H1 (cell line): ENCODE measurements at regions not wholly inside any gene's neighbourhood (a gene's known extent, or its start where the extent isn't known, plus 50 kb on each side); places are given as distances from the start of the nearest gene placed in this dataset.

Experiments used
- CTCF ChIA-PET: fragments of 300-600 bp; sonication (Branson Sonifier 250); formaldehyde crosslinking; loops from one replicate; lab custom pipeline; 2021; ENCODE audit not compliant: partially characterized antibody; lab: Charles Lee
- POLR2A ChIA-PET: fragments of 300-600 bp; sonication (Branson Sonifier 250); formaldehyde crosslinking; loops from one replicate; lab custom pipeline; 2021; ENCODE audit warnings: inconsistent platforms; ENCODE audit not compliant: partially characterized antibody; lab: Charles Lee
- DNase-seq, 2 experiments: peaks; one replicate each; pipeline versions ENCODE4 v3.0.0 to v3.0.0-alpha.2; 2010 to 2022; ENCODE audit warnings: low spot score in 2 of 2, low read depth in 1 of 2, mixed read lengths in 1 of 2
- FAIRE-seq: peaks from 2 replicates; lab custom pipeline; 2011; peaks lifted over from hg19 to GRCh38; lab: Jason Lieb, UNC
- H2AFZ ChIP-seq: 2 replicates; pipeline ENCODE4 v1.8.1; 2012; ENCODE audit warnings: low read length, inconsistent platforms
- H2AK5ac ChIP-seq: 2 replicates; pipeline ENCODE4 v1.6.1; 2013; ENCODE audit warnings: low read depth, low read length
- H2BK120ac ChIP-seq: replicated peaks from 2 replicates; pipeline ENCODE3; 2013; ENCODE audit warnings: low read depth, low read length, inconsistent platforms
- H2BK12ac ChIP-seq: 2 replicates; pipeline ENCODE4 v1.6.1; 2013; ENCODE audit warnings: low read depth, low read length
- H2BK15ac ChIP-seq: 2 replicates; pipeline ENCODE4 v1.6.1; 2013; ENCODE audit warnings: low read length
- H2BK20ac ChIP-seq: 2 replicates; pipeline ENCODE4 v1.6.1; 2013; ENCODE audit warnings: low read length
- H2BK5ac ChIP-seq: 2 replicates; pipeline ENCODE4 v1.6.1; 2013; ENCODE audit warnings: low read depth, low read length
- H3K14ac ChIP-seq: 2 replicates; pipeline ENCODE4 v1.6.1; 2013; ENCODE audit warnings: inconsistent platforms; ENCODE audit not compliant: insufficient read length
- H3K18ac ChIP-seq: 2 replicates; pipeline ENCODE4 v1.6.1; 2013; ENCODE audit warnings: low read length; ENCODE audit errors: extremely low read depth
- H3K23ac ChIP-seq: 2 replicates; pipeline ENCODE4 v1.6.1; 2013; ENCODE audit warnings: inconsistent platforms; ENCODE audit not compliant: insufficient read length
- H3K23me2 ChIP-seq: 2 replicates; pipeline ENCODE4 v1.6.1; 2013; ENCODE audit warnings: low read depth, low read length
- H3K27ac ChIP-seq: 2 replicates; pipeline ENCODE4 v1.6.1; 2011; ENCODE audit warnings: low read depth, low read length, inconsistent platforms
- H3K27me3 ChIP-seq, 4 experiments: replicated peaks in 1 of 4; 1 replicate in 1 of 4; 2 replicates in 3 of 4; pipeline versions ENCODE4 v1.6.1 to v1.8.1; 2011 to 2013; ENCODE audit warnings: low read length in 3 of 4, mild to moderate bottlenecking in 3 of 4, inconsistent platforms in 2 of 4, mixed read lengths in 2 of 4, moderate library complexity in 1 of 4; ENCODE audit not compliant: control insufficient read depth in 3 of 4, insufficient read depth in 3 of 4; ENCODE audit errors: extremely low read depth in 1 of 4
- H3K36me3 ChIP-seq, 4 experiments: 2 replicates each; pipeline versions ENCODE4 v1.6.1 to v1.8.1; 2011 to 2013; ENCODE audit warnings: mild to moderate bottlenecking in 4 of 4, low read length in 3 of 4, moderate library complexity in 2 of 4, control low read depth in 1 of 4, inconsistent platforms in 1 of 4; ENCODE audit not compliant: insufficient read depth in 4 of 4, control insufficient read depth in 2 of 4
- H3K4ac ChIP-seq: replicated peaks from 2 replicates; pipeline ENCODE3; 2013; ENCODE audit warnings: low read length, low read depth, mixed read lengths, inconsistent platforms; ENCODE audit not compliant: insufficient read length
- H3K4me1 ChIP-seq, 4 experiments: replicated peaks in 1 of 4; 1 replicate in 1 of 4; 2 replicates in 3 of 4; pipeline versions ENCODE4 v1.6.1 to v1.8.1; 2011 to 2013; ENCODE audit warnings: low read length in 3 of 4, inconsistent platforms in 2 of 4, mixed read lengths in 1 of 4; ENCODE audit not compliant: insufficient read depth in 4 of 4, control insufficient read depth in 3 of 4
- H3K4me2 ChIP-seq, 2 experiments: 2 replicates each; pipeline versions ENCODE4 v1.6.1 to v1.8.1; 2011 to 2013; ENCODE audit warnings: low read depth in 2 of 2, low read length in 2 of 2, control low read depth in 1 of 2, inconsistent platforms in 1 of 2, mild to moderate bottlenecking in 1 of 2; ENCODE audit not compliant: insufficient read depth in 1 of 2
- H3K4me3 ChIP-seq, 4 experiments: fragments of 200-600, 300-600 bp in 1 of 4; sonication (generic), shearing (Covaris generic), sonication (Bioruptor Twin) in 1 of 4; 2 replicates each; pipeline versions ENCODE4 v1.5.1 to v1.8.1; 2011 to 2016; ENCODE audit warnings: low read length in 4 of 4, low read depth in 3 of 4, control low read depth in 2 of 4, inconsistent platforms in 2 of 4, mild to moderate bottlenecking in 2 of 4, mixed read lengths in 1 of 4, moderate library complexity in 1 of 4; ENCODE audit not compliant: insufficient read depth in 2 of 4; ENCODE audit errors: extremely low read depth in 1 of 4
- H3K56ac ChIP-seq: replicated peaks from 2 replicates; pipeline ENCODE3; 2013; ENCODE audit warnings: low read depth, mild to moderate bottlenecking, mixed read lengths, low read length, inconsistent platforms; ENCODE audit not compliant: insufficient read length
- H3K79me1 ChIP-seq: 2 replicates; pipeline ENCODE4 v1.6.1; 2013; ENCODE audit warnings: low read depth, low read length, control low read depth
- H3K79me2 ChIP-seq, 2 experiments: 2 replicates each; pipeline versions ENCODE4 v1.6.1 to v1.8.1; 2012 to 2013; ENCODE audit warnings: low read length in 2 of 2, mild to moderate bottlenecking in 2 of 2, inconsistent platforms in 1 of 2; ENCODE audit not compliant: insufficient read depth in 2 of 2, control insufficient read depth in 1 of 2
- H3K9ac ChIP-seq, 4 experiments: replicated peaks in 1 of 4; 1 replicate in 1 of 4; 2 replicates in 3 of 4; pipeline versions ENCODE4 v1.6.1 to v1.8.1; 2011 to 2013; ENCODE audit warnings: low read depth in 3 of 4, low read length in 3 of 4, control low read depth in 2 of 4, mild to moderate bottlenecking in 2 of 4, moderate library complexity in 2 of 4, inconsistent platforms in 1 of 4; ENCODE audit errors: extremely low read depth in 1 of 4
- H3K9me3 ChIP-seq, 2 experiments: 2 replicates each; pipeline versions ENCODE4 v1.6.1 to v1.8.1; 2012 to 2013; ENCODE audit warnings: mild to moderate bottlenecking in 2 of 2, moderate library complexity in 2 of 2, control low read depth in 1 of 2, inconsistent platforms in 1 of 2, low read depth in 1 of 2, low read length in 1 of 2, mixed read lengths in 1 of 2; ENCODE audit not compliant: insufficient read depth in 2 of 2
- H4K20me1 ChIP-seq, 2 experiments: replicated peaks in 1 of 2; 2 replicates each; pipeline versions ENCODE3 to v1.8.1; 2011 to 2013; ENCODE audit warnings: inconsistent platforms in 2 of 2, low read length in 2 of 2, mild to moderate bottlenecking in 1 of 2; ENCODE audit not compliant: insufficient read depth in 2 of 2, control insufficient read depth in 1 of 2
- H4K5ac ChIP-seq: 2 replicates; pipeline ENCODE4 v1.6.1; 2013; ENCODE audit warnings: low read length, low read depth, mixed read lengths, inconsistent platforms; ENCODE audit not compliant: insufficient read length
- H4K8ac ChIP-seq: 2 replicates; pipeline ENCODE4 v1.8.0; 2013; ENCODE audit warnings: mild to moderate bottlenecking, moderate library complexity, low read length, inconsistent platforms; ENCODE audit not compliant: insufficient read depth; ENCODE audit errors: extremely low read depth
- H4K91ac ChIP-seq: replicated peaks from 2 replicates; pipeline ENCODE3; 2013; ENCODE audit warnings: low read length, mixed read lengths, inconsistent platforms; ENCODE audit not compliant: insufficient read length
- BRCA1 ChIP-seq: IDR thresholded peaks from 2 replicates; pipeline ENCODE4 v1.6.1; 2012; ENCODE audit warnings: low read depth, low read length, improper control_type of control experiment
- CHD2 ChIP-seq: IDR thresholded peaks from 2 replicates; pipeline ENCODE4 v1.6.1; 2012; ENCODE audit warnings: low read length, improper control_type of control experiment
- CTBP2 ChIP-seq: IDR thresholded peaks from 2 replicates; pipeline ENCODE4 v1.7.0; 2011; ENCODE audit warnings: borderline replicate concordance, mild to moderate bottlenecking, moderate library complexity, mixed read lengths, low read length; ENCODE audit not compliant: insufficient read depth, insufficient read length
- E2F6 ChIP-seq: IDR thresholded peaks from 2 replicates; pipeline ENCODE4 v1.6.1; 2012; ENCODE audit warnings: inconsistent platforms
- EGR1 ChIP-seq: IDR thresholded peaks from 2 replicates; pipeline ENCODE4 v1.6.1; 2011; ENCODE audit warnings: low read depth, low read length, borderline replicate concordance
- HDAC6 ChIP-seq: IDR thresholded peaks from one replicate; pipeline ENCODE4 v1.7.1; 2012; ENCODE audit warnings: low read depth, mild to moderate bottlenecking, inconsistent platforms, low read length, moderate library complexity
- KDM4A ChIP-seq: IDR thresholded peaks from one replicate; pipeline ENCODE4 v1.7.1; 2012; ENCODE audit warnings: low read depth, mild to moderate bottlenecking, moderate library complexity, low read length, inconsistent platforms; ENCODE audit not compliant: severe bottlenecking
- POLR2AphosphoS5 ChIP-seq: IDR thresholded peaks from 2 replicates; pipeline ENCODE4 v1.6.1; 2011; ENCODE audit warnings: low read depth, low read length
- RAD21 ChIP-seq, 2 experiments: IDR thresholded peaks in 1 of 2; conservative IDR thresholded peaks in 1 of 2; 2 replicates each; pipeline ENCODE4 v1.6.1; 2011; ENCODE audit warnings: low read depth in 2 of 2, low read length in 2 of 2, improper control_type of control experiment in 1 of 2, inconsistent platforms in 1 of 2, mild to moderate bottlenecking in 1 of 2, moderate library complexity in 1 of 2
- ZNF274 ChIP-seq: IDR thresholded peaks from 2 replicates; pipeline ENCODE4 v1.7.0; 2012; ENCODE audit warnings: low read length, borderline replicate concordance; ENCODE audit errors: extremely low read depth
- WGBS, 2 experiments: shearing (Covaris generic) in 1 of 2; methylation state at CpG; one replicate each; pipeline versions ENCODE4 v1.1.6 to v1.1.7; 2013 to 2015; ENCODE audit warnings: low lambda C conversion rate in 2 of 2, mixed read lengths in 2 of 2, inconsistent platforms in 1 of 2, low coverage in 1 of 2, missing lambda C conversion rate in 1 of 2; ENCODE audit not compliant: insufficient replicate concordance in 2 of 2, insufficient coverage in 1 of 2, insufficient read length in 1 of 2; ENCODE audit errors: extremely low coverage in 1 of 2, missing lambda C conversion rate in 1 of 2; 5-methylcytosine and 5-hydroxymethylcytosine counted together
- TF ChIP-seq, protein P1 (sequence below), 3 experiments: IDR thresholded peaks; 1 replicate in 2 of 3; 2 replicates in 1 of 3; pipeline versions ENCODE4 v1.5.1 to v1.6.1; 2011; ENCODE audit warnings: low read length in 3 of 3, mild to moderate bottlenecking in 3 of 3, inconsistent platforms in 2 of 3, low read depth in 1 of 3, moderate library complexity in 1 of 3; ENCODE audit not compliant: insufficient read depth in 1 of 3; ENCODE audit errors: control extremely low read depth in 1 of 3

GRCh38 chr1:208462761-208463160, 218.6 kb upstream of the PLXNA2 start:
- CTCF ChIA-PET = interaction anchor here (0.6 to 2.5 kb wide), 7 partner anchors 10 to 787 kb away, joined by 3 to 19 read pairs (median 3); no protein-coding TSS in a partner anchor
- POLR2A ChIA-PET = no interaction called here
- H3K9ac ChIP-seq = no peak overlapping the region
- FAIRE-seq = no peak
- no peak overlapping the region for H2AFZ ChIP-seq
- no peak overlapping the region for H4K91ac ChIP-seq
- H2AK5ac ChIP-seq = no peak overlapping the region
- DNase-seq = no peak
- WGBS, 2 experiments = 98% methylated on average over 6 of the region's 6 CpGs; no CpG with 5 or more reads in 1 of the 2 experiments
- H3K56ac ChIP-seq = no peak overlapping the region
- H2BK20ac ChIP-seq = no peak overlapping the region
- H4K20me1 ChIP-seq = no peaks in the 10 kb centered on the region
- H2BK12ac ChIP-seq = no peak overlapping the region
- no peaks in the 10 kb centered on the region for H3K23me2 ChIP-seq
- no peak overlapping the region for H2BK120ac ChIP-seq
- H3K4me1 ChIP-seq = no peaks in the 10 kb centered on the region
- no peak overlapping the region for H2BK5ac ChIP-seq
- H3K4me3 ChIP-seq = no peak overlapping the region
- H3K4me2 ChIP-seq = no peak overlapping the region
- no peak overlapping the region for H3K27ac ChIP-seq
- no peak overlapping the region for H3K14ac ChIP-seq
- no peak overlapping the region for H3K18ac ChIP-seq
- no peaks in the 10 kb centered on the region for H3K79me2 ChIP-seq
- H4K5ac ChIP-seq = no peak overlapping the region
- no peaks in the 10 kb centered on the region for H3K27me3 ChIP-seq
- H3K9me3 ChIP-seq = no peaks in the 10 kb centered on the region
- no peaks in the 10 kb centered on the region for H3K79me1 ChIP-seq
- H3K36me3 ChIP-seq = no peaks in the 10 kb centered on the region
- H2BK15ac ChIP-seq = no peak overlapping the region
- no peak overlapping the region for H4K8ac ChIP-seq
- H3K4ac ChIP-seq = no peak overlapping the region
- no peak overlapping the region for H3K23ac ChIP-seq
- TF ChIP-seq, protein P1, sequence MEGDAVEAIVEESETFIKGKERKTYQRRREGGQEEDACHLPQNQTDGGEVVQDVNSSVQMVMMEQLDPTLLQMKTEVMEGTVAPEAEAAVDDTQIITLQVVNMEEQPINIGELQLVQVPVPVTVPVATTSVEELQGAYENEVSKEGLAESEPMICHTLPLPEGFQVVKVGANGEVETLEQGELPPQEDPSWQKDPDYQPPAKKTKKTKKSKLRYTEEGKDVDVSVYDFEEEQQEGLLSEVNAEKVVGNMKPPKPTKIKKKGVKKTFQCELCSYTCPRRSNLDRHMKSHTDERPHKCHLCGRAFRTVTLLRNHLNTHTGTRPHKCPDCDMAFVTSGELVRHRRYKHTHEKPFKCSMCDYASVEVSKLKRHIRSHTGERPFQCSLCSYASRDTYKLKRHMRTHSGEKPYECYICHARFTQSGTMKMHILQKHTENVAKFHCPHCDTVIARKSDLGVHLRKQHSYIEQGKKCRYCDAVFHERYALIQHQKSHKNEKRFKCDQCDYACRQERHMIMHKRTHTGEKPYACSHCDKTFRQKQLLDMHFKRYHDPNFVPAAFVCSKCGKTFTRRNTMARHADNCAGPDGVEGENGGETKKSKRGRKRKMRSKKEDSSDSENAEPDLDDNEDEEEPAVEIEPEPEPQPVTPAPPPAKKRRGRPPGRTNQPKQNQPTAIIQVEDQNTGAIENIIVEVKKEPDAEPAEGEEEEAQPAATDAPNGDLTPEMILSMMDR (IDR thresholded peaks at IDR 0.05; ENCODE audit: control extremely low read depth in 1 of 3, insufficient read depth in 1 of 3, low read depth in 1 of 3, low read length in 3 of 3) = no peak
- TF ChIP-seq KDM4A (no peak), CHD2 (no peak), BRCA1 (no peak), ZNF274 (no peak), CTBP2 (no peak), RAD21 (IDR thresholded peaks at IDR 0.05 in 1 of 2, conservative IDR thresholded peaks at IDR 0.05 in 1 of 2; ENCODE audit: low read depth in 2 of 2, low read length in 2 of 2) (no peak), E2F6 (no peak), EGR1 (no peak), POLR2AphosphoS5 (no peak), HDAC6 (no peak)
